ENCODE measurements at regions not wholly inside any gene's neighbourhood (a gene's known extent, or its start where the extent isn't known, plus 50 kb on each side); places are given as distances from the start of the nearest gene placed in this dataset.

- TF ChIP-seq POLR2A (IDR thresholded peaks at IDR 0.05) (no peak), EP300 (IDR thresholded peaks at IDR 0.05) (no peak)
Measured at GRCh38 chr7:49702099-49702498, 71.3 kb upstream of the VWC2 start.
